Ovary (tissue), 3 donors: ENCODE measurements at regions not wholly inside any gene's neighbourhood (a gene's known extent, or its start where the extent isn't known, plus 50 kb on each side); places are given as distances from the start of the nearest gene placed in this dataset.

ENCODE experiments used
- CTCF ChIP-seq, 3 donors: fragments of 450-650 bp in 2 of 3; fragments of 200-600 bp in 1 of 3; IDR thresholded peaks; one replicate each; pipeline versions ENCODE4 v1.5.1 to v1.8.0; 2016 to 2022; ENCODE audit warnings: antibody characterized with exemption in 3 of 3, mild to moderate bottlenecking in 1 of 3
- POLR2A ChIP-seq: fragments of 450-650 bp; IDR thresholded peaks from one replicate; pipeline ENCODE4 v1.6.1; 2017; ENCODE audit warnings: antibody characterized with exemption, mild to moderate bottlenecking, moderate library complexity
- donor health status: DM: no; HTN: no; CAD: no.

DNA sequence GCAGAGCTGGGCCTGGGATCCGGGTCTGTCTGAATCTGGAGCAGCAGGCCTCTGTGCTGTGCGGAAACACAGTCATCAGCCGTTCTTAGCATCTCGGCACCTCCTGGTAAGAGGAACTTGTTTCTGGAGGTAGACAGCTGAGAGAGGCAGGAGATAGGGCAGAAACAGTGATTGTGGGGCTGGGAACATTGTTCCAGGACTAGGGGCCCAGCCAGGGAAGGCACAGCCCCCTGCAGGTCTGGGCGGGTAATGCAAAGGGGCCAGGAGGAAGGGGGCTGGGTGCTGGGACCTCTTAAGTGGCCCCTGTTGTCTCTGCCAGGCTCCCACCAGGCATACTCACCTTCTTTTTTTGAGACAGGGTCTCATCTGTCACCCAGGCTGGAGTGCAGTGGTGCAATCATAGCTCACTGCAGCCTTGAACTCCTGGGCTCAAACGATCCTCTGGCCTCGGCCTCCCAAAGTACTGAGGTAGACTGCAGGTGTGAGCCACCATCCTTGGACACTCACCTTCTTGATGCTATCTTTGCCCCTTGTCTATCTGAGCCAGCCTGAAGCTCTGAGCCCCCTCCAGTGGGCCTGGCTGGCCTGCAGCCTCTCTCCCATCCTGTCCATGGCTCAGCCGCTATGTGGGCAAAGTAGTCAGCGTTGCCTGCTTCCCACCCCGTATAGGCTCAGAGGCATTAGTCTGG is 134.3 kb upstream of the ZBTB40 start:
- TF ChIP-seq POLR2A, result no peak
- no peak for TF ChIP-seq CTCF (IDR thresholded peaks at IDR 0.05)
